Hematopoietic multipotent progenitor cell treated with erythropoietin and hydrocortisone succinate and interleukin-3 and kit ligand, for 17 days (in vitro differentiated cells): ENCODE measurements at regions not wholly inside any gene's neighbourhood (a gene's known extent, or its start where the extent isn't known, plus 50 kb on each side); places are given as distances from the start of the nearest gene placed in this dataset.
"Not testable (repeated sequence)": the region's sequence is repeated elsewhere in the genome, so short reads cannot be mapped to it uniquely, and the experiment has no call there.

Source experiments
- DNase-seq: peaks from one replicate; pipeline ENCODE4 v3.0.0-alpha.2; 2015; ENCODE audit warnings: low spot score

DNA sequence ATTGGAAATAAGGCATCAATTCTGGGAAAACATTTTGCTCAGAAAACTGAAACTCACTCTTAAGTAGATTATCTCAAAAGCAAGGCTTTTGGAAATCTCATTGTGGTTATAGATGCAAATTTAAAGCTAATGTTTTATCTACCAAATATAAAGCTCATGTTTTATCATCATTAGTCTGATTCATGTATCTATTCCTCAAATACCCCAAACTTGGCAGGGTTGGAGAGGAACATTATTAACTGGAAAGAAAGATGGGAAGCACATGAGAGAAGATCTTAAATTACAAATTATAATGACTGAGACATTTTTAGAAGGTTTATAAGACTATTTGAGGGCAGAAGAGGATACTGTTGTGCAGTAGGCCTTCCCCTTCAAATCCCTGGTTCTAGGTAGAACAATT lies 137.3 kb upstream of the TGFBR2 start:
- DNase-seq = no peak

DNA sequence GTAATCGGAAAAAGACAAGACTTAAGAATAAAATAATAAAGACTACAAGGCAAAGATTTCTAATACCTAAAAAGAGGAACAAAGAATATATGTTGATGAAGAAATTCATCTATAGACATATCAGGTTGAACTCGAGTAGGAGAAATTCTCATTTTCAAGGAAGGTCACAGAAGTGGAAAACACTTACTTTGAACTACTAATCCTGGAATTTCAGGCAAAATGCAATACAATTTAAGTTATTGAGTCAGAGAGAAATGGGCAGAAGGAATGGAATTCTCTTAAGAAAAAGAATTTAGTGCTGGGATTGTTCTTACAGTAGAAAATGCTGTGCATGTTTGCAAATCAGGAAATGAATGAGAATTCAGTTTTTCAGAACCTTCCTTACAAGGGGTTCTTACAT lies 135.9 kb upstream of the TGFBR2 start:
- no peak for DNase-seq

DNA sequence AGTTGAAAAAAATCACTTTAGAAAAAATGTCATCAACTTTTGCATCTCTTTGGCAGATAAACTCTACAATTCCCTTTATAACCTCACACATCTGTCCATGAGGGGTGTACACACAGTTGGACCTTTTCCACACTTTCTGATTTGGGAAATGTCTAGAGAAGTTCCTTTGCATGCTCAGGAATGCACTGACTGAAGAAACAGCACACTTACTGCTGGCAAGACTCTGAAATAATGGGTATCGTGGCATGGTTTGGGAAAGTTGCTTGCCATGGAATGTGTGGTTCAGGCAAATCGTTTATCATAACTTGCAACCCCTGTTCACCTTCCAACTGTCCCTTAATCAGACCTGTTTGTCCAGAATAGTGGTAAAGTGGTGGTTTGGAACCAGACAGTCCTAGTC lies 135.3 kb upstream of the TGFBR2 start:
- DNase-seq = no peak

DNA sequence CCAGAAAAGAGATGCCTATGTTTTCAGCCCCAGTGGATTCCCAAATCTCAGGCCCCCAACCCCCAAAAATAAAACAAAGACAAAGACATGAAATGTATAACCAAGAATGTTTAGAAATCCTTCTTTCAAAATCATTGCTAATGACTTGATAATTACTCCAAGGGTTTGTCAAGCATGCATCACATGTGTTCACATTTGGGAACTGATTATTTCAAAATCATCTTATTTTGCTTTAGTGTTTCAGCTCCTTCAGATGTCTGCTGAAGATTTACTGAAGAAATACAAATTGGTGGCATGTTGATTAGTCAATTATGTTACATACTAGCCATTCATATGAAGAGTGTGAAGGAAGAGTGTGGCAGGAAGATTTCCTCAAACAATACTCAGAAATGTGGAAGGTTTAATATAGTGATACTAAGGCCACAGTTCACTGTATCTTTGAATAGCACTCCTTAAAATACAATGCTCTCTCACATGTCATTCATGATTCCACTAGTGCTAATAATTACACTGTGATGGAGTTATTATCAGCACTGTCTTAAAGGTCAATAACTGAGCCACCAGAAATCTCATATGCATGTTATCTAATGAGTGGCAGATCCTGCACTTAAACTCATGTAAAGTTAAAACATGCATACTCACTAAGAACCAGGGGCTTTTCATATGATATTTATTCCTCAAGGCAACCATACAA lies 134.5 kb upstream of the TGFBR2 start:
- DNase-seq = no peak

DNA sequence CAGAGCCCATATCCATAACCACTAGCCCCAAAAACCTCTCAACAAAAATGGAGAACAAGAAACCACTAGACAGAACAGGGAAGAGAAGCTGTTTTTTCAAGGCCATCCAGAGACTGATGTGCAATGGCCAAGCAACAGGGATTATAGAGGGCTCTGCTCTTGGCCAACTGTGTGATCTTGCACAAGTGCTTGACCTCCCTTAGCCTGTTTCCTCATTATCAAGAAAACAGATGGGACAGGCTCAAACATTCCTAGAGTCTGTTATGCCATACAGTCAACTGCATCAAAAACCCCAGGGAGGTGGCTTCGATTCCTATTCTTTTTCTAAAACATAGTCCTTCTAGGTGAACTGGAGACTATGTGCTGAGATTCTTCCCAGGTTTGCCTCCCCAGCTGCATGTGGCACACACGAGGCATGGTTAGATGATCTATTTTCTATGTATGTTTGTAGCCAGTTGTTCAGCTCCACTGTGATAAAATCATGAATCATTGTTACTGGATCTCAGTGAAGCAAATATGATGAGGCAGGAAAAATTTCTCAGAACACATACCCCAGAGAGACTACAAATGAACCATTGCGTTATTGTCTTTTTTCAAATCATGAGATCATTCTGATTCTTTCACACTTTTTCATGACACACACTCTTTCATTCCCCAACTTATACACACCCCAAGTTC lies 132.9 kb upstream of the TGFBR2 start:
- no peak for DNase-seq

DNA sequence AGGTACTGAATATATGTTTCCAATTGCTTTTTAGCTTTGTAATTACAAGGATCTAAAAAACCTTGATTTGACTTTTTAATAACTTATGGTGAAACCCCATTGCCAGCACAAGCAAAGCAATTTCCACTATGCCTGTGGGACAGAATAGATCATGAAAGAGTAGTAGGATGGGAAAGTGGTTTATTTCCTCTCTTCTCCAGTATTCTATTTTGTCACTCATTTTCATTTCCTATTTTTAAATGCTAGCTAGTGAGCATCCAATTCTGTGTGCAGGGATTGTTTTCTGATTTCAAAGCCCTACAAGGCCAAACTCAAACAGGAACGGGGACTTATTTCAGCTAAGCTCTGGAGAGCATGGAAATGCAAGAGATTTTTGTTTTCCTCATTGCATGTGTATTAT lies 132.0 kb upstream of the TGFBR2 start:
- no peak for DNase-seq

DNA sequence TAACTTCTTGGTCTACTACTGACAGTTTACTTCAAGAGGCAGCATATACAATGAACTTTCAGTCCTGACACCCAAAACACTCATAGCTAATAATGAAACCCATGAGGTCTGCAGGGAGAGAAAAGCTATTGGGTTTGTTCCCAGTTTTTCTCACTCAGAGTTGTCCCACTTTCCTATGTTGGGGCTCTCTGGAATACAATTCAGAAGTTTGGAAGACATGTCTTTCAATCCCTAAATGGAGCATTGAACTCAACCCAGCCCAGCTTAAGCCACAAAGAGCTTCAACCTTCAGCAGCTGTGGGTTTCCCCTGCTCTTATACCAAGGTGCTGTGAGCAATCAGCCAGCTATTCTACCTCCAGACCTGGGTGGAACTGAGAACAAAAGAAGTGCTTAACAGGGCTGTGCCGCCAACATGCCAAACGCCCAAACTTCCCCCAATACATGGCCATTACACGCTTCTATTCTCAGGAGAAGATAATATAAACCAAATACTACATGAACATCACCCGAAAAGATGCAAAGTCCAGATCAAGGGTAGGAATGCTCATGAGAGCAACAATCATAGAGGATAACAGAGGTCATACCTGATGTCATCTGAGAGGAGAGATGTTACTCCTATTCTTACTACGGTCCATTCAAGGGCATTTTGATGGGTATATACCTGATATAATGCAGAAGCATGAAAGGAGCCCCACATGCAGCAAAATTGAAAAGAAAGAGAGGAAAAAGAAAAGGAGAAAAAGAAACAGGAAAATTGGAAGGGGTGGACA lies 131.2 kb upstream of the TGFBR2 start:
- DNase-seq = no peak

DNA sequence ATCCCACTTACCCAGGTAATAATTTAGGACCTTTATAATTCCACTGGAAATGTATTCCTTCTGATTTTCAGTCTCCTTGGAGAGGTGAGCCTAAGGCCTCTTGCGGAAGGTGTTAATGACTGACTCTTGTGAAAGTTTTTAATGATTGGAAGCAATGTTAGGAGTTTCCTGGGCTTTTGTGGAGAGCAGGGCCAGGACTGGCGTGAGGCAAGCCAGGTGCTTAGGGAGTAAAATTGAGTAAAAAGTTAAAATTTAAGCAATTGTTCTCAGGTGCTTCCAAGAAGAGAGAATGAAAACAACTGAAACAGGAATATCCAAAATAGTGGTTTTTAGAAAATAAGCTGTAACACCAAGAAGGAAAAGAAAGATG lies 130.6 kb upstream of the TGFBR2 start:
- DNase-seq = no peak

DNA sequence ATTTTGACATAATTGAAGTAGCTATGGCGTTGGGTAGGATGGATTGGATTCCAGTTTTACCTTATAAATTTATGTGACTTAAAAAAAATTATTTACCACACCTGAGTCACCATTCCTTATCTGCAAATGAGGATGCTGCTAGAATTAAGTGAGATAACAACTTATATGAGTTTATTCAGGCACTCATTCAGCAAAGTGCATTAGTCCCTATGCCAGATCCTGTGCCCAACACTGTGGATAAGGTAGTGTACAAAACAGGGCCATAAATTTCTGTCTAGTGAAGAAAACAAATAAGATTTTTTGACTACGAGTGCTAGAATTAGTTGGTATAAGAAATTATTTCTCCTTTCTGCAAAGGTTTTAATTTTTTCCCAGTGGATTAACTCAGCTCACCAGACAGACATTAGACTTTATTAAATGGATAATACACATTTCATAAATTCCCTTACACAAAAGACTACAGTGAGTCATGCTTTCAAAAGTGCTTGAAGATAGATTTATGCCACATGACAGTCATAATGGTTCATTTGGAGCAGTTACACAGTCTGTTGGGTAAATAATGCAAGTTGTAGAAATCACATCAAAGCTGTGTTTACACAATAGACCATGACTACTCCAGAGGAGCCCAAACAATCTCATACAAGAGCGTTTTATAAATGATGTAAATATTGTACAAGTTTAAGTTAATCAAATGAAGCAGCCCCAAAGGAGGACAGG lies 129.9 kb upstream of the TGFBR2 start:
- DNase-seq = no peak

DNA sequence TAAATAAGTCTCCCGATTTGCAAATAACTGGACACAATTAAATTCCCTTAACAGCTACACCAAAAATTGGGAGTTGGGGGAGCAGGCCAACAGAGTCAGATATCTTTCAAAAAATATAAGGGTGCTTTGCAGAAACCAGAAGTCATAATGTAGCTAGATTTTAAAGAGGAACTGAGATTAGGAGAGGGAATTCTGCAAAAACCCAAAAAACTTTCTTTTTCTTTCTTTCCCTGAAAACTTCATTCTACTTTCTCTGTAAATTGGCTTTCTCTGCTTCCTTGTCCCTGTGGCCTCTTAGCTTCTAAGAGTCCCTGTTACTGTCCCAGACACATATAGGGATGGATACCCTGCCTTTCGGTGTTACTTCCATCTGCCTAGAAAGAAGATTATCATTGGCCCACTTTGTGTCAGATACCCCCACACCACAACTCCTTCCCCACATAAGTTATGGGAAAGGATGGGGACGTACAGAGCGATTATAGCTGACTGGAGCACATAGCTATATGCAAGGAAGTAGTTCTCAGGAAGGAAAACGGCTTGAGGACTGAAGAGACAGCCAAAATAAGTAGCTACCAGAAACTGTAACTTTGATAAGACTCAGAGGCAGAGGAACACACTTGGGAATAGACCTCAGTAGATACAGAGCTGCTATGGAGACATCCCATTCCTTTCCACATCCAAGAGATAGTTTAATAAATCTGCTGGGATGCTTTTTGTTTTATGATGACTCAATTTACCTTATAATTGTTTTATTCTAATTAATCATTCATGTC lies 129.1 kb upstream of the TGFBR2 start:
- no peak for DNase-seq

DNA sequence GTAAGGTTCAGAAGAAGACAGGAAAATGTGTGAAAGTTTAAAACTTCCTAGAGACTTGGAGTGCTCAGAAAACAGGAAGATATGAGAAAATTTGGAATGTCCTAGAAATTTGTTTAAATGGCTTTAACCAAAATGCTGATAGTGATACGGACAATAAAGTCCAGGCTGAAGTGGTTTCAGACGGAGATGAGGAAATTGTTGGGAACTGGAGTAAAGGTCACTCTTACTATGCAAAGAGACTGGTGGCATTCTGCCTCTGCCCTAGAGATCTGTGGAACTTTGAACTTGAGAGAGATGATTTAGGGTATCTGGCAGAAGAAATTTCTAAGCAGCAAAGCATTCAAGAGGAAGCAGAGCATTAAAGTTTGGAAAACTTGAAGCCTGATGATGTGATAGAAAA lies 126.7 kb upstream of the TGFBR2 start:
- not testable (repeated sequence) for DNase-seq

DNA sequence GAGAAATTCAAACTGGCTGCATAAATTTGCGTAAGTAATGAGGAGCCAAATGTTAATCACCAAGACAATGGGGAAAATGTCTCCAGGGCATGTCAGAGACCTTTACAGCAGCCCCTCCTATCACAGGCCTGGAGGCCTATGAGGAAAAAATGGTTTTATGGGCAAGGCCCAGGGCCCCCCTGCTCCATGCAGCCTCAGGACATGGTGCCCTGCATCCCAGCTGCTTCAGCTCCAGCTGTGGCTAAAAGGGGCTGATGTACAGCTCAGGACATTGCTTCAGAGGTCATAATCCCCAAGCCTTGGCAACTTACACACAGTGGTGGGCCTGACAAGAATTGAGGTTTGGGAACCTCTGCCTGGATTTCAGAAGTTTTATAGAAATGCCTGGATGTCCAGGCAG lies 126.2 kb upstream of the TGFBR2 start:
- not testable (repeated sequence) for DNase-seq

DNA sequence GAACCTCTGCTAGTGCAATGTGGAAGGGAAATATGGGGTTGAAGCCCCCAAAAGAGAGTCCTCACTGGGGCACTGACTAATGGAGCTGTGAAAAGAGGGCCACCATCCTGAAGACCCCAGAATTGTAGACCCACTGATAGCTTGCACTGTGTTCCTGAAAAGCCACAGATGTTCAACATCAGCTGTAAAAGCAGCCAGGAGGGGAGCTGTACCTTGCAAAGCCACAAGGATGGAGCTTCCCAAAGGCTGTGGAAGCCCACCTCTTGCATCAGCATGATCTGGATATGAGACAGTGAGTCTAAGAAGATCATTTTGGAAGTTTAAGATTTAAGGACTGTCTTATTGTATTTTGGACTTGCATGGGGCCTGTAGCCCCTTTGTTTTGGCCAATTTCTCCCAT lies 125.8 kb upstream of the TGFBR2 start:
- no peak for DNase-seq

DNA sequence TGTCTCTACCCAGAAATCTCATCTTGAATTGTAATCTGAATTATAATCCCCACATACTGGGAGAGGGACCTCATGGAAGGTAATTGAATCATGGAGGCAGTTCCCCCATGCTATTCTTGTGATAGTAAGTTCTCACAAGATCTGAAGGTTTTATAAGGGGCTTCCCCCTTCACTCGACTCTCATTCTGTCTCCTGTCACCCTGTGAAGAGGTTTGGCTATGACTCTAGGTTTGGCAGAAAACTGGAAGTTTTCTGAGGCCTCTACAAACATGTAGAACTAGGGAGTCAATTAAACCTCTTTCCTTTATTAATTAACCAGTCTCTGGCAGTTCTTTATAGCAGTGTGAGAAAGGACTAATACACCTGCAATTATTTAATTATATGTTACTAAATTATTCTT lies 125.2 kb upstream of the TGFBR2 start:
- no peak for DNase-seq

DNA sequence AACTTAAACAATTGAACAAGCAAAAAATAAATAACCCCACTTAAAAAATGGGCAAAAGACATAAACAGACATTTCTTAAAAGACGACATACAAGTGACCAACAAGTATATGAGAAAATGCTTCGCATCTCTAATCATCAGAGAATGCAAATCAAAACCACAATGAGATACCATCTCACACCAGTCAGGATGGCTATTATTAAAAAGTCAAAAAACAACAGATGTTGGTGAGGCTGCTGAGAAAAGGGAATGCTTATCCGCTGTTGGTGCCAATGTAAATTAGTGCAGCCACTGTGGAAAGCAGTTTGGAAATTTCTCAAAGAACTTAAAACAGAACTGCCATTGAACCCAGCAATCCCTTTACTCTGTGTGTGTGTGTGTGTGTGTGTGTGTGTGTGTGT lies 122.2 kb upstream of the TGFBR2 start:
- not testable (repeated sequence) for DNase-seq

DNA sequence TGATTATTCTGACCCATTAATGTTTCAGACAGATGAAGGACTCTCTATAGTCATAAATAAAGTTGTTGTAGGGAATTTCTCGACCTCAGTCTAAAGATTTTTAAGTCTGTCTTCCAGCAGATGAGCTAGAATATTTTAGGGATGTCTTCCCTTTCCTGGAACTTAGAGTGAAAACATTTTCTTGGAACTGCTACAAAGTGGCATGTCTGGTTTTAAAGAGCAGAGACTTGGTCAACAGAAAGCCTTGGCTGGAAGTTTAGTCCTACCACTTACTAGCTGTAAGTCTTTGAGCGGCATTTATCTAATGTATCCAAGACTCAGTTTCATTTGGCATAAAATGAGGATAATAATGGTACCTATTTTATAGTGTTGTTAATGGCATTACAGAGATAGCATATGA lies 120.0 kb upstream of the TGFBR2 start:
- DNase-seq = no peak

DNA sequence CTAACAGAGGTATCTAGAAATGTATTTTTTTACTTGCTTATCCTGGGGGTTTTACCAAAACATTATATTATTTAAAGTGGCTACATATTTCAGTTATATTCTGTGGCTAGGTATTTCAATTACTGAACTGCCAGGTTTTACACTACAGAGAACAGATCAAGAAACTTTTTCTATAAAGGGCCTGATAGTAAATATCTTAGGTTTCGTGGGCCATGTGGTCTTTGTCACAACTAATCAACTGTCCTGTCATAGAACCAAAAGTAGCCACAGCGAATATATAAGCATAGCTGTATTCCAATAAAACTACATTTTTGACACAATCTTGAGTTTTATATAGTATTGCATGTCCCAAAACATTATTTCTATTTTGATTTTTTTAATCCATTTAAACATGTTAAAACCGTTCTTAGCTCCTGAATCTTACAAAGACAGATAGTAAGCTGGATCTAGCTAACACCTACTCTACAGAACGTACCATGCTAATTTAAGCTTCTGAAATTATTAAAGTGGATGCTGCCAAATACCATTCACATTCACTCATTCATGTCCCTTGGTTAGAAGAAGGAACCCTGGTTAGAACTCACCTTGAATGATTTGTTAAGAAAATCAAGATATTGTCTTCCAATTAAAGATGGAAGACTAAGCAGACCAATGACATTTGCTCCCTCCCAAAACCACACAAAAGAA lies 118.2 kb upstream of the TGFBR2 start:
- DNase-seq = no peak

DNA sequence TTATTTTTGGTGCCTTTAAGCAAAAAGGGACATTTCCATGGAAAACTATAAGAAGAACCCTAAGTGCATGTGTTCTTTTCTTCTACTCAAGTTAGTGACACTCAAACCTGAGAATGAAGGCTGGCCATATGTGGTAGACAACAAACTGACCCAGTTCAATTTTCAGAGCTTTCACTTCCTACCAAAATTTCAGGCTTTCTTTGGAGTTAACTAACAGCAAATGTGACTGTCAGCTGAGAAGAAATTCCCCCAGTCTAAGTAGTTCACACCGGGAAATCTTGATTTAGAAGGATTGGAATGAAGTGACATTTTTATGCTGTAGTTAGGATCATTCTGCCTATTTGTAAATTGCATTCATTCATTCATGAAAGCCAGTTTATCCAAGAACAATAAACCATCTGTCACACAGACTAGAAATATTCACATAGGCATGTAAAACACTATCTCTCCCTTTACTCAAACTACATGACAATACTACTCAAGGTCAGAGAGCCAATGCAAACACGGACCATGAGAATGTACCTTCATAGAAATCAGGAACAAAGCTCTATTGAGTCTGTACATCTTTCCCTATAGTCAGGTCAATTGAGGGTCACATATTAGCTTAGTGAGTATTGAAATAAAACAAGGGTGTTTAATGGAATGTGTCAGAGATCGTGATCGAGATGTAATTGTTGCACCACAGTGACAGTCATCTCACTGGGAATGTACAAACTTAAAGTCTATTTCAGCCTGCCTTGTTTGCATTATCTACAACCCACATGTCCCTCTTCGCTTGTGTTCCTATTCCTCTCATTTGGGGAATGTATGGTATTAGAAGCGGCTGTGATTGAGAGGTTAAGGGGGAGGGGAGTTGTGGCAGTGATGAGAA lies 113.8 kb upstream of the TGFBR2 start:
- no peak for DNase-seq

DNA sequence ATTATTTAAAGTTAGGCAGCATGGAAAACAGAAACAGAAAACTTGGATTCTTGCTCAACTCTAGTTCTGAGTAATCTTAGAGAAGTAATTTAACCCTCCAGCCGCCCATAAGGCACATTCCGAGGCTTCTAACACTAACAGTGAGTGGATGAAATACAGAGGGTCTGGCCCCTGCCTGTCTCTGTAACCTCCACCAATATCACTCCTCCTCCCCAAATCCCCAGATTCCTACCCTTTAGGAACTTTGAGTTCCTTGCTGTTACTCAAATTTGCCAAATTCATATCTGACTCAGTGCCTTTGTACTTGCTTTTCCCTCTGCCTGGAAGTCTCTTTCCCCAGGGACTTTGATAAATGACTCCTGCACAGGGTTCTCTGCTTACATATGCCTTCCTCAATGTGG lies 112.5 kb upstream of the TGFBR2 start:
- DNase-seq = no peak
